Natural killer cell (primary cell): ENCODE measurements at regions not wholly inside any gene's neighbourhood (a gene's known extent, or its start where the extent isn't known, plus 50 kb on each side); places are given as distances from the start of the nearest gene placed in this dataset.
"Not testable (repeated sequence)": the region's sequence is repeated elsewhere in the genome, so short reads cannot be mapped to it uniquely, and the experiment has no call there.

Source experiments
- ATAC-seq, 3 donors: fragments of 150-1000 bp in 2 of 3; fragments of 200-7000 bp in 1 of 3; cut with Tn5 transposase; 1 replicate in 1 of 3; 2 replicates in 2 of 3; pipeline ENCODE4 v1.10.0; 2021; ENCODE audit warnings: mild to moderate bottlenecking in 2 of 3, moderate library complexity in 2 of 3
- DNase-seq, 2 donors: peaks; one replicate each; pipeline versions ENCODE4 v3.0.0 to v3.0.0-alpha.2; 2013 to 2021; ENCODE audit warnings: mixed read lengths in 1 of 2
- H3K27ac ChIP-seq: one replicate; pipeline ENCODE4 v1.5.1; 2013; ENCODE audit warnings: mild to moderate bottlenecking, low read length
- H3K27me3 ChIP-seq: one replicate; pipeline ENCODE4 v1.6.1; 2013; ENCODE audit warnings: low read length; ENCODE audit not compliant: control insufficient read depth, insufficient read depth
- H3K36me3 ChIP-seq: one replicate; pipeline ENCODE4 v1.6.1; 2013; ENCODE audit warnings: low read length; ENCODE audit not compliant: control insufficient read depth, insufficient read depth
- H3K4me1 ChIP-seq: one replicate; pipeline ENCODE4 v1.6.1; 2013; ENCODE audit warnings: low read length; ENCODE audit not compliant: control insufficient read depth, insufficient read depth
- H3K4me3 ChIP-seq: one replicate; pipeline ENCODE4 v1.5.1; 2013; ENCODE audit warnings: low read length
- H3K9me3 ChIP-seq: one replicate; pipeline ENCODE4 v1.6.1; 2013; ENCODE audit warnings: low read length; ENCODE audit not compliant: control insufficient read depth, insufficient read depth
- H3K27ac Mint-ChIP-seq, 2 donors: one replicate each; pipeline ENCODE4 v1.8.0; 2022; ENCODE audit warnings: mild to moderate bottlenecking in 2 of 2, mixed read lengths in 2 of 2, moderate library complexity in 1 of 2
- H3K27me3 Mint-ChIP-seq, 2 donors: one replicate each; pipeline ENCODE4 v1.8.0; 2022; ENCODE audit warnings: low read depth in 2 of 2, mixed read lengths in 2 of 2
- H3K36me3 Mint-ChIP-seq: one replicate; pipeline ENCODE4 v1.8.0; 2022; ENCODE audit warnings: mixed read lengths
- H3K4me1 Mint-ChIP-seq, 2 donors: one replicate each; pipeline ENCODE4 v1.8.0; 2022; ENCODE audit warnings: mixed read lengths in 2 of 2
- H3K4me3 Mint-ChIP-seq: one replicate; pipeline ENCODE4 v1.8.0; 2022; ENCODE audit warnings: mild to moderate bottlenecking, moderate library complexity, mixed read lengths
- H3K9me3 Mint-ChIP-seq, 2 donors: one replicate each; pipeline ENCODE4 v1.8.0; 2022; ENCODE audit warnings: mixed read lengths in 2 of 2
- CTCF ChIP-seq: fragments of 200-600 bp; IDR thresholded peaks from one replicate; pipeline ENCODE4 v1.8.0; 2022; ENCODE audit warnings: antibody characterized with exemption
- WGBS: methylation state at CpG from one replicate; pipeline ENCODE4 v1.1.7; 2013; ENCODE audit warnings: missing lambda C conversion rate; ENCODE audit not compliant: insufficient coverage; 5-methylcytosine and 5-hydroxymethylcytosine counted together
- intact Hi-C: fragments of 100-400 bp; cut with micrococcal nuclease; formaldehyde crosslinking; loops from one replicate; pipeline ENCODE4 v1.14.2; 2022

DNA sequence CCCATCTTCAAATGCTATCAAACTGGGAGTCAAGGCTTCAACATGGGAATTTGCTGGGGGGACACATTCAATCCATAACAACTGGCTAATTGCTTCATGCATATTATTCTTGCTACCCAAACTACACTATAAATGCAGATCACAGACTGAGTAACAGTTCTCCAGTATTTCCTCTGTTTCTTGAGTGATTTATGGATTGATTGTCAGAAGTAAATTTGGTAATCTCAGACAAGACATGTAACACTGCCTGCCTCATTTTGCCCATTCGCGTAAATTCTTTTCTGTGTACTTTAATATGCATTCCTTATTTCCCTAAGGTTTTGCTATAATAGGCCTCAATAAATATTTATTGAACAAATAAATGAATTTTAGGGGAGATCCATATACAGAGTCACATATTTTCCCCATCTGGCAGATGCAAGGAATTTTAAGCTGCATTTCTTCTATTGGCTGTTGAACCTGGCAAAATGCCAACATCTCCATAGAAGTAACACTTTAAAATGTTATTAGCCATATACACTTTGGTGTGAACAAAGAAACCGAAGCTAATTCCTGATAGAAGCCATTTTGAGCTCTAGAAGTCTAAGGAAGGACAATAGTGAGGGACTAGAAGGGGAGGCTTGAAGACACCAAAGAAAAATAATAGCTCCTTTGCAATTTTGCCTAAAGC lies 98.2 kb downstream of the QRSL1 start:
- H3K4me1 Mint-ChIP-seq = no peaks in the 10 kb centered on the region
- intact Hi-C loops = no loop called here
- no peaks in the 10 kb centered on the region for H3K9me3 ChIP-seq
- H3K4me3 Mint-ChIP-seq = no peak overlapping the region
- WGBS = 100% methylated on average over 2 of the region's 3 CpGs
- no peak overlapping the region for H3K27ac Mint-ChIP-seq
- no peaks in the 10 kb centered on the region for H3K27me3 ChIP-seq
- peaks cover 11 to 17% of the 10 kb centered on the region in 2 donors for H3K27me3 Mint-ChIP-seq
- ATAC-seq (no peak), DNase-seq (no peak)
- H3K4me1 ChIP-seq = no peaks in the 10 kb centered on the region
- H3K9me3 Mint-ChIP-seq = no peaks in the 10 kb centered on the region
- no peaks in the 10 kb centered on the region for H3K36me3 ChIP-seq
- no peak overlapping the region for H3K27ac ChIP-seq
- TF ChIP-seq CTCF = no peak
- no peaks in the 10 kb centered on the region for H3K36me3 Mint-ChIP-seq
- H3K4me3 ChIP-seq = no peak overlapping the region

- intact Hi-C loops = no loop called here
- H3K9me3 ChIP-seq = no peaks in the 10 kb centered on the region
- H3K36me3 ChIP-seq = no peaks in the 10 kb centered on the region
- H3K27ac ChIP-seq = no peak overlapping the region
- Mint-ChIP-seq H3K4me3 (no peak overlapping the region), H3K27ac (no peak overlapping the region), H3K36me3 (no peaks in the 10 kb centered on the region), H3K4me1 (no peaks in the 10 kb centered on the region), H3K27me3 (peaks cover 0 to 7% of the 10 kb centered on the region in 2 donors), H3K9me3 (no peaks in the 10 kb centered on the region)
- H3K4me1 ChIP-seq = no peaks in the 10 kb centered on the region
- H3K4me3 ChIP-seq = no peak overlapping the region
- H3K27me3 ChIP-seq = no peaks in the 10 kb centered on the region
- DNase-seq (no peak), ATAC-seq (no peak)
- WGBS = 76% methylated on average over 2 of the region's 2 CpGs
- TF ChIP-seq CTCF = no peak
Observed at GRCh38 chr6:106724848-106725247, 95.5 kb downstream of the QRSL1 start.

DNA sequence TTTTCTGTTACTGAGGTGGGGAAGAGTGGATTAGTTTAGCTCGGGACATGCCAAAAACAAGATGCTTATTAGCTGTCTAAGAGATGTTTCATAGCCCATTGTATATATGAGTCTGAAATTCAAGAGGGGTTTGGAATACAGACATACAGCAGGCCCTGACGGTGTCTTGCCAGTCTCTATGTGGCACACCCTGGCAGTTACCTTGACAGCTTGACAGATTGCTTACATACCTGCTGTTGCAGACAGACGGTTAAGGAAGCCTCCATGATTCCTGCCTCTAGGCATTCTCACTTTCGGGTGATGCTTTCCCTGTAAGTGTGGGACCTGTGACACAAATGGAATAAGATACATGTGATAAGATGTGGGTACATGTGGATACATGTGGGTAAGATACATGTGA lies 95.0 kb downstream of the QRSL1 start:
- Histone ChIP-seq H3K4me3 (no peak overlapping the region), H3K36me3 (no peaks in the 10 kb centered on the region), H3K27ac (no peak overlapping the region), H3K9me3 (no peaks in the 10 kb centered on the region), H3K27me3 (no peaks in the 10 kb centered on the region), H3K4me1 (no peaks in the 10 kb centered on the region)
- H3K4me3 Mint-ChIP-seq = no peak overlapping the region
- intact Hi-C loops = no loop called here
- H3K36me3 Mint-ChIP-seq = no peaks in the 10 kb centered on the region
- no peak for TF ChIP-seq CTCF
- DNase-seq = no peak
- no peaks in the 10 kb centered on the region for H3K4me1 Mint-ChIP-seq
- no peak overlapping the region for H3K27ac Mint-ChIP-seq
- no peaks in the 10 kb centered on the region for H3K9me3 Mint-ChIP-seq
- WGBS = 92% methylated on average over 4 of the region's 4 CpGs
- ATAC-seq = no peak
- H3K27me3 Mint-ChIP-seq = peaks cover 0 to 7% of the 10 kb centered on the region in 2 donors

DNA sequence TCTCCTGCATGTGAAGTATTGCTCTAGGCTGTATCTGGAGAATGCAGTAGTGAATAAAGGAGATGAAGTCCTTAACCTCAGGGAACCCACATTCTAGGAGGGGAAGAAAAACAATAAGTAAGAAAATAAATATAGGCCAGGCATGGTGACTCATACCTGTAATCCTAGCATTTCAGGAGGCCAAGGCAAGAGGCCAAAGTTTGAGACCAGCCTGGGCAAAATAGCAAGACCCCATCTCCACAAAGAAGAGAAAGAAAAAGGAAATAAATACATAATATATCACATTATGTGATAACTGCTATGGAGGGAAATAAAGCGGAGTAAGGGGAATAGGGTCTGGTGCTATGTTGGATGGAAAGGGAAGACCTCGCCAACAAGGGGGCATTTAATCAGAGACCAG lies 94.0 kb downstream of the QRSL1 start:
- H3K4me3 Mint-ChIP-seq, H3K4me1 ChIP-seq, H3K36me3 ChIP-seq, H3K27ac Mint-ChIP-seq, intact Hi-C loops, H3K9me3 ChIP-seq, H3K9me3 Mint-ChIP-seq, DNase-seq, H3K27me3 ChIP-seq, H3K36me3 Mint-ChIP-seq, H3K27me3 Mint-ChIP-seq, H3K4me3 ChIP-seq, ATAC-seq, H3K27ac ChIP-seq, H3K4me1 Mint-ChIP-seq: not testable (repeated sequence)
- 92% methylated on average over 2 of the region's 2 CpGs for WGBS

DNA sequence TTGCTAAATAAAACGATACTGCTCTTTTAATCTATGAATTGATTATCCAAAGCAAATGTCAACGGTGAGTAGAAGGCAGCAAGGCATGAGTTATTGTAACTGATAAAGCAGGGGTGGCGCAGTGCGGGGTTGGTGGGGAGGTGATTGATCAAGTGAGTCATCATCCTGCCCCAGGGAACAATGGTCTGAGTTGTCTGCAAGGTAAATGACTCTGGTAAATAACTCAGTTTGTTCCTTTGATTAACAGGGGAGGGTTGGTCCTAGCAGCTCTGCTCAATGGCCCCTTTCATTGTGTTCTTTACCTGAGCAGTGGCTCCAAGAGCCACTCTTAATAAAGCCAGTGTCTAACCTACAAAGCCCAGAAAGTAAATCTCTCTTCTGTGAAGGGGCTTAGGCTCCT lies 91.8 kb downstream of the QRSL1 start:
- H3K36me3 Mint-ChIP-seq, ATAC-seq, H3K4me1 Mint-ChIP-seq, H3K9me3 ChIP-seq, H3K27me3 Mint-ChIP-seq, H3K27me3 ChIP-seq, H3K27ac Mint-ChIP-seq, H3K4me1 ChIP-seq, intact Hi-C loops, H3K4me3 ChIP-seq, H3K9me3 Mint-ChIP-seq, H3K4me3 Mint-ChIP-seq, DNase-seq, H3K36me3 ChIP-seq, H3K27ac ChIP-seq: not testable (repeated sequence)
- WGBS = 90% methylated on average over 3 of the region's 4 CpGs
